Panc1 (cell line): ENCODE measurements at regions not wholly inside any gene's neighbourhood (a gene's known extent, or its start where the extent isn't known, plus 50 kb on each side); places are given as distances from the start of the nearest gene placed in this dataset.

ENCODE experiments used
- ATAC-seq: fragments of 200-7000 bp; cut with Tn5 transposase; 2 replicates; pipeline ENCODE4 v1.9.1; 2020; ENCODE audit warnings: mild to moderate bottlenecking, moderate library complexity
- BruUV-seq: library from RNA; stranded (reverse); fragments of 400-500 nt; replicated peaks from 2 replicates; lab custom pipeline; 2021; lab: Mats Ljungman, UMichigan
- CTCF ChIA-PET: fragments of 300-600 bp; sonication (Branson Sonifier 250); formaldehyde crosslinking; loops from one replicate; lab custom pipeline; 2022; ENCODE audit warnings: antibody characterized with exemption; lab: Charles Lee
- POLR2A ChIA-PET: fragments of 300-600 bp; sonication (Branson Sonifier 250); formaldehyde crosslinking; loops from one replicate; lab custom pipeline; 2022; ENCODE audit warnings: antibody characterized with exemption; lab: Charles Lee
- DNase-seq: peaks from one replicate; pipeline ENCODE4 v3.0.0-alpha.2; 2010; ENCODE audit warnings: low read depth, low spot score
- H3K27ac ChIP-seq: 2 replicates; pipeline ENCODE4 v1.5.1; 2011; ENCODE audit warnings: mild to moderate bottlenecking, low read length, inconsistent platforms
- H3K27me3 ChIP-seq: fragments of 200-500 bp; sonication (Bioruptor generic); 2 replicates; pipeline ENCODE4 v1.6.0; 2014; ENCODE audit warnings: low read length, inconsistent platforms; ENCODE audit not compliant: control insufficient read depth, insufficient read depth
- H3K36me3 ChIP-seq: fragments of 200-500 bp; sonication (Bioruptor generic); 2 replicates; pipeline ENCODE4 v1.5.1; 2014; ENCODE audit warnings: inconsistent platforms, mild to moderate bottlenecking, low read length, moderate library complexity; ENCODE audit not compliant: control insufficient read depth, insufficient read depth
- H3K4me1 ChIP-seq: 2 replicates; pipeline ENCODE4 v1.5.1; 2011; ENCODE audit warnings: inconsistent platforms, mild to moderate bottlenecking, low read length, moderate library complexity; ENCODE audit not compliant: control insufficient read depth, insufficient read depth
- H3K4me3 ChIP-seq, 2 experiments: 2 replicates each; pipeline ENCODE4 v1.5.1; 2011 to 2012; ENCODE audit warnings: low read depth in 2 of 2, low read length in 2 of 2, mild to moderate bottlenecking in 2 of 2, inconsistent platforms in 1 of 2, moderate library complexity in 1 of 2
- H3K9me3 ChIP-seq: fragments of 200-500 bp; sonication (Bioruptor generic); 2 replicates; pipeline ENCODE4 v1.5.1; 2014; ENCODE audit warnings: low read depth, mild to moderate bottlenecking, inconsistent platforms, low read length, moderate library complexity; ENCODE audit not compliant: control insufficient read depth, insufficient read depth
- POLR2AphosphoS5 ChIP-seq: IDR thresholded peaks from 2 replicates; pipeline ENCODE4 v1.6.1; 2012; ENCODE audit warnings: mild to moderate bottlenecking, low read depth, low read length, moderate library complexity
- SIN3A ChIP-seq: IDR thresholded peaks from 2 replicates; pipeline ENCODE4 v1.6.1; 2012; ENCODE audit warnings: low read depth, mild to moderate bottlenecking, low read length, moderate library complexity, borderline replicate concordance; ENCODE audit not compliant: insufficient read depth
- TCF7L2 ChIP-seq: IDR thresholded peaks from 2 replicates; pipeline ENCODE4 v1.6.1; 2011; ENCODE audit warnings: mild to moderate bottlenecking, low read depth, low read length, inconsistent platforms
- in situ Hi-C: cut with HindIII; loops from 2 replicates; pipeline ENCODE4 v1.10.0; 2016; ENCODE audit warnings: low sequenced_read_pairs, low pct_unique_long_range_greater_than_20kb
- intact Hi-C: fragments of 100-400 bp; cut with micrococcal nuclease; formaldehyde crosslinking; loops from one replicate; pipeline ENCODE4 v1.10.0; 2022; ENCODE audit not compliant: unreplicated experiment
- TF ChIP-seq, protein P1 (sequence below): fragments of 450-650 bp; IDR thresholded peaks from 2 replicates; pipeline ENCODE4 v1.5.1; 2017; ENCODE audit warnings: mild to moderate bottlenecking
- TF ChIP-seq, protein P2 (sequence below), 2 experiments: IDR thresholded peaks; 2 replicates each; pipeline ENCODE4 v1.6.1; 2011 to 2012; ENCODE audit warnings: low read depth in 2 of 2, control low read depth in 1 of 2, low read length in 1 of 2, mild to moderate bottlenecking in 1 of 2, moderate library complexity in 1 of 2; ENCODE audit not compliant: insufficient read depth in 1 of 2

DNA sequence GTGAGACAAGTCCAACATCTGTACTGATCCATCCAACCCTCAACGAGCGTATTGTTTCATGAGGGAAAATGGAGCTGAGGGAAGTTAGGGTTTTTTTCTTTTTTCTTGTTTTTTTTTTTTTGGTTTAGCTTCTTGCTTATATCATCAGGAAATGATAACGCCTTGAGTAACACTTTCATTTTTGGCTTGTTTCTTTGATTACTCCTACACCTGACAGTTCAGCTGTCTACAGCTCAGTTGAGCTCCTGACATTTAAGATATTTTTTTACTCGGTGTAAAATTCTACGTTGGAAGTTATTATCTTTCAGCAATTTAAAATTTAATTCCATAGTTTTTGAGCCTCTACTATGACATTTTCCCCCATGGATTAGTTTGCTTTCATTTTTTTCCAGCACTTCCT, 691.0 kb upstream of the HTR2C start:
- TF ChIP-seq SIN3A (no peak), POLR2AphosphoS5 (no peak), TCF7L2 (no peak)
- TF ChIP-seq, protein P1, sequence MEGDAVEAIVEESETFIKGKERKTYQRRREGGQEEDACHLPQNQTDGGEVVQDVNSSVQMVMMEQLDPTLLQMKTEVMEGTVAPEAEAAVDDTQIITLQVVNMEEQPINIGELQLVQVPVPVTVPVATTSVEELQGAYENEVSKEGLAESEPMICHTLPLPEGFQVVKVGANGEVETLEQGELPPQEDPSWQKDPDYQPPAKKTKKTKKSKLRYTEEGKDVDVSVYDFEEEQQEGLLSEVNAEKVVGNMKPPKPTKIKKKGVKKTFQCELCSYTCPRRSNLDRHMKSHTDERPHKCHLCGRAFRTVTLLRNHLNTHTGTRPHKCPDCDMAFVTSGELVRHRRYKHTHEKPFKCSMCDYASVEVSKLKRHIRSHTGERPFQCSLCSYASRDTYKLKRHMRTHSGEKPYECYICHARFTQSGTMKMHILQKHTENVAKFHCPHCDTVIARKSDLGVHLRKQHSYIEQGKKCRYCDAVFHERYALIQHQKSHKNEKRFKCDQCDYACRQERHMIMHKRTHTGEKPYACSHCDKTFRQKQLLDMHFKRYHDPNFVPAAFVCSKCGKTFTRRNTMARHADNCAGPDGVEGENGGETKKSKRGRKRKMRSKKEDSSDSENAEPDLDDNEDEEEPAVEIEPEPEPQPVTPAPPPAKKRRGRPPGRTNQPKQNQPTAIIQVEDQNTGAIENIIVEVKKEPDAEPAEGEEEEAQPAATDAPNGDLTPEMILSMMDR = no peak
- TF ChIP-seq, protein P2, sequence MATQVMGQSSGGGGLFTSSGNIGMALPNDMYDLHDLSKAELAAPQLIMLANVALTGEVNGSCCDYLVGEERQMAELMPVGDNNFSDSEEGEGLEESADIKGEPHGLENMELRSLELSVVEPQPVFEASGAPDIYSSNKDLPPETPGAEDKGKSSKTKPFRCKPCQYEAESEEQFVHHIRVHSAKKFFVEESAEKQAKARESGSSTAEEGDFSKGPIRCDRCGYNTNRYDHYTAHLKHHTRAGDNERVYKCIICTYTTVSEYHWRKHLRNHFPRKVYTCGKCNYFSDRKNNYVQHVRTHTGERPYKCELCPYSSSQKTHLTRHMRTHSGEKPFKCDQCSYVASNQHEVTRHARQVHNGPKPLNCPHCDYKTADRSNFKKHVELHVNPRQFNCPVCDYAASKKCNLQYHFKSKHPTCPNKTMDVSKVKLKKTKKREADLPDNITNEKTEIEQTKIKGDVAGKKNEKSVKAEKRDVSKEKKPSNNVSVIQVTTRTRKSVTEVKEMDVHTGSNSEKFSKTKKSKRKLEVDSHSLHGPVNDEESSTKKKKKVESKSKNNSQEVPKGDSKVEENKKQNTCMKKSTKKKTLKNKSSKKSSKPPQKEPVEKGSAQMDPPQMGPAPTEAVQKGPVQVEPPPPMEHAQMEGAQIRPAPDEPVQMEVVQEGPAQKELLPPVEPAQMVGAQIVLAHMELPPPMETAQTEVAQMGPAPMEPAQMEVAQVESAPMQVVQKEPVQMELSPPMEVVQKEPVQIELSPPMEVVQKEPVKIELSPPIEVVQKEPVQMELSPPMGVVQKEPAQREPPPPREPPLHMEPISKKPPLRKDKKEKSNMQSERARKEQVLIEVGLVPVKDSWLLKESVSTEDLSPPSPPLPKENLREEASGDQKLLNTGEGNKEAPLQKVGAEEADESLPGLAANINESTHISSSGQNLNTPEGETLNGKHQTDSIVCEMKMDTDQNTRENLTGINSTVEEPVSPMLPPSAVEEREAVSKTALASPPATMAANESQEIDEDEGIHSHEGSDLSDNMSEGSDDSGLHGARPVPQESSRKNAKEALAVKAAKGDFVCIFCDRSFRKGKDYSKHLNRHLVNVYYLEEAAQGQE (IDR thresholded peaks at IDR 0.05; ENCODE audit: insufficient read depth in 1 of 2, low read depth in 2 of 2, low read length in 1 of 2) = no peak
- DNase-seq (no peak), ATAC-seq (no peak)
- no peaks in the 10 kb centered on the region for H3K36me3 ChIP-seq
- no peaks in the 10 kb centered on the region for H3K4me1 ChIP-seq
- in situ Hi-C loops = no loop called here
- ChIA-PET POLR2A (no interaction called here), CTCF (no interaction called here)
- no peaks in the 10 kb centered on the region for H3K9me3 ChIP-seq
- no TSS peak for BruUV-seq
- H3K4me3 ChIP-seq = no peak overlapping the region
- intact Hi-C loops = no loop called here
- H3K27ac ChIP-seq = no peak overlapping the region
- H3K27me3 ChIP-seq = no peaks in the 10 kb centered on the region

DNA sequence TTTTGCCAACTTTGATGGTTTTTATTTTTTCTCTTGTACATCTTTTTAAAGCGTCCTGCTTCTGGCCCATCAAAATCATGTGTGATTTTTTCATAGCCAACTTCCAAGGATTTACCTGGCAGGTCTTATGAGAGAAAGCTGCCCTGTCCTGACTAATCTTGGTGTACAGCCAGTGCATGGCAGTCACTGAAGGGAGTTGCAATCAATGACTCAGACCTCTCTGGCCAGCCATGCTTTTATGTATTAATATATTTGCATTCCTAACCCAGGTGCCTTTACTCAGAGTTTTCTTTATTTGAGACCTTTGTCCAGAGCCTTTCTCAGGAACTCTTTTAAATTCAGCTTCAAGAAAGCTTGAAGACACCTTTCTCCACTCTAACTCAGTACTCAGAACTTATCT, 691.5 kb upstream of the HTR2C start:
- in situ Hi-C loops (no loop called here), intact Hi-C loops (no loop called here)
- H3K4me1 ChIP-seq = no peaks in the 10 kb centered on the region
- BruUV-seq = no TSS peak
- no peaks in the 10 kb centered on the region for H3K36me3 ChIP-seq
- ChIA-PET POLR2A (no interaction called here), CTCF (no interaction called here)
- H3K27ac ChIP-seq = no peak overlapping the region
- H3K9me3 ChIP-seq = no peaks in the 10 kb centered on the region
- DNase-seq = no peak
- no peaks in the 10 kb centered on the region for H3K27me3 ChIP-seq
- no peak overlapping the region for H3K4me3 ChIP-seq
- ATAC-seq = no peak
- TF ChIP-seq SIN3A (no peak), TCF7L2 (no peak)

DNA sequence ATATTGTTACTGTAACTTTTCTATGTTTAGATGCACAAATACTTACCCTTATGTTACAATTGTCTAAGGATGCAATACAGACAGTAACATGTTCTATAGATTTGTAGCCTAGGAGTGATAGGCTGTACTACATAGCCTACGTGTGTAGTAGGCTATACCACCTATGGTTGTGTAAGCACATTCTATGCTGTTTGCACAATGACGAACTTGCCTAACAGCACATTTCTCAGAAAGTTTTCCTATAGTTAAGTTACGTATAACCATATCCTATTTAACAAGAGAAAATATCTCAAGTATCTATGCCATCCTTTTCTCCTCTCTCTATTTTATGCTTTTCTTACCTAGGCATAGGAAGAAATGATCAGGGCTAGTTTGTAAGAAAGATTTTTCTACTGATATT, 710.8 kb upstream of the HTR2C start:
- CTCF ChIA-PET = no interaction called here
- POLR2A ChIA-PET = no interaction called here
- ATAC-seq (no peak), DNase-seq (no peak)
- intact Hi-C loops = no loop called here
- TF ChIP-seq, protein P1 = no peak
- TF ChIP-seq POLR2AphosphoS5 (no peak), SIN3A (no peak), TCF7L2 (no peak)
- TF ChIP-seq, protein P2 (IDR thresholded peaks at IDR 0.05; ENCODE audit: insufficient read depth in 1 of 2, low read depth in 2 of 2, low read length in 1 of 2) = no peak
- Histone ChIP-seq H3K27ac (no peak overlapping the region), H3K9me3 (no peaks in the 10 kb centered on the region; the same call in 1 of the 2 replicates), H3K4me1 (no peaks in the 10 kb centered on the region), H3K36me3 (no peaks in the 10 kb centered on the region), H3K4me3 (no peak overlapping the region), H3K27me3 (no peaks in the 10 kb centered on the region)
- no TSS peak for BruUV-seq
- in situ Hi-C loops = no loop called here
